Pons (tissue), 1 donor: ENCODE measurements at regions not wholly inside any gene's neighbourhood (a gene's known extent, or its start where the extent isn't known, plus 50 kb on each side); places are given as distances from the start of the nearest gene placed in this dataset.
"Not testable (repeated sequence)": the region's sequence is repeated elsewhere in the genome, so short reads cannot be mapped to it uniquely, and the experiment has no call there.

Experiments
- DNase-seq: peaks from one replicate; pipeline ENCODE4 v3.0.0-alpha.2; 2016; ENCODE audit warnings: low spot score

DNA sequence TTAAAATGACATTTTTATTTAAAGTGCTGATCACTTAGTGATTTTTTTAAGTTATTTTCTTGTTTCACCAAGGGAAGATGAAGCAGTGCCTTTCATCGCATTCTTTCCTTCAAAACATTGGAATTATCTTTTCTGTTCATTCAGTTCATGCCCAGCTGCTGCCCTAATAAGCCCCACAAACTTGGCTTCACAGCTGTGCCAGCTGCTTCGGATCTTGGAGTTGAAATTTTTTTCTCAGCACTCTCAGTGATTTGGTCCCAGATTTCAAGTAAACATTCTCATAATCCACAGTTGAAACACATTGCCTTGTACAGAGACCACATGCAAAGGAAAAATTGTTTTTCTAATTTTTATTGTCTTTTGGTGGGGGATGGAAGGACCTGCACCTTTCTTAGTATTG lies 353.3 kb upstream of the LRP1B start:
- DNase-seq = no peak

GRCh38 chr2:142483653-142484052 lies 352.8 kb upstream of the LRP1B start:
- no peak for DNase-seq

- DNase-seq = no peak
Observed at GRCh38 chr2:142478206-142478605, 347.4 kb upstream of the LRP1B start.

DNA sequence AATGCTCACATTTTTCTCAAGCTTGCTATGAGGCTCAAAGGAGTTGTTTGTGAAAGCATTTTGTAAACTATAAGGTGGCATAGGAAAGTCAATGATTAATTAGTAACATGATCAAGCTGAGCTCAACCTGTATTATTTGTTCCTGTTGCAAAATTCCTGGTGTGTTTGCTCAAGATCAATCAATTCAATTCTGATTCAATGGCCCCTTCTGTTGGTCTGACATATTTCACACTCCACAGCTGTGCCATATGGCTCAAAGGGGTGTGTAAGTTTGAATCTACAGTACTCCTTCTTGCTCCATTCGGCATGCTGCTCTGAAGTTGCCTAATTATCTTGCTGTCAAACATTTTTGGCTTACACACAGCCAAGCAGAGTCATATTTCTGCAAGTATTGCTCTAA lies 341.6 kb upstream of the LRP1B start:
- DNase-seq = peak; percentile 11

DNA sequence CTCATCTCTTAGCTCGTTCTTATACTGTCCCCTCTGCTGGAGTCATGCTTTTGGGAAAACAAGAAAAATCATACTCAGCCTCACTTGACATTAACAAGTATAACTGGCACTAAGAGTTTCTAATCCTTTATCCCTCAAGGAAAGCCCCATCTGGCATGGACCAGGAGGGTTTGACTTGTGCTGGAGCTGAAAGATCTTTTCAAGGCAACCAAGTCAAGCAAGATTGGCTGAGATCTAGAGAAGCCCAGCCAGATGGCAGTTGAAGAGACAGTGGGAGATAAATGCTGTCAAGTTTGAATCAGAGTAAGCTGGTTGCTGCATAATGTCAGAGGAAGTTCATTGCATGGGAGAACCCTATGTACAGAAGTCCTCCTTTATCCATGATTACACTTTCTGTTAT lies 336.5 kb upstream of the LRP1B start:
- no peak for DNase-seq

GRCh38 chr2:142463047-142463446 lies 332.2 kb upstream of the LRP1B start:
- no peak for DNase-seq

- DNase-seq = no peak
Observed at GRCh38 chr2:142462306-142462705, 331.5 kb upstream of the LRP1B start.

DNA sequence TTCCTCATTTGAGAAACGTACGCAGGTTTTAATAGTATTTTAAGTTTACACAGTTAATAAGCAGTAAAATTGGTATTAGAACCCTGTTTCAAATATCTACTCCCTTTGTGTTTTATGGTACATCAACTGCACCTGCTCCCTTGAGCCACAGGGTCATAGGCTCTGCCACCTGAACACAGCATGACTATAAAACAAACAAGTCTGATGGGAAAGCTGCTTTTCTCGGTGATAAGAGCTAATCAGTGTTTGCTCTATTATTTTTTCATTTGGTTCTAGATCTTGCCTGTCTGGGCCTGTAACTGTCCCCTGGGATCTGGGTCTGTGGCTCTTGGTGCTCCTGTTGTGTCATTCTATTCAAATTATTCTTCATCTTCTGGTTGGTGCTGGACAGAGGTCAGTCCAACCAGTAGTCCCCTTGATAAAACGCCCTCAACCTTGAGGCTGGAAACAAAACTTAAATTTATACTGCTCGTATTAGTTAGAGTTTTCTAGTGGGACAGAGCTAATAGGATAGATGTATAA lies 314.8 kb upstream of the LRP1B start:
- DNase-seq = no peak

DNA sequence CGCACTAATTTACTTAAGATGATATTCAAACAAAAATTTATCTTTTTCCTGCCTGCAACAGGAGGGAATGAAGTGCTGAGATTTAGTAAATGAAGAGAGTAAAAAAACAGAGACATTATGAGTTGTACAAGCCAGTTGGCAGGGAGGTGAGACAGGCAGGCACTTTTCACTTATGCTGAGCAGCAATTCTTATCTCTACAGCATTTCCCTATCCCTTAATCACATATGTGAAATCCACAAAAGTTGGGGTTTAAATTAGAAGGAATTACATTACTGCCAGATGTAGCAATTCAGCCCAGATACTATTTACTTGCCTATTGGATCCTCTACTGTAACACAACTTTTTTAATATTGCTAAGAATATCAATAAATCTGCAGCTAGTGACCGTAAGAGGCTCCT lies 314.2 kb upstream of the LRP1B start:
- no peak for DNase-seq

DNA sequence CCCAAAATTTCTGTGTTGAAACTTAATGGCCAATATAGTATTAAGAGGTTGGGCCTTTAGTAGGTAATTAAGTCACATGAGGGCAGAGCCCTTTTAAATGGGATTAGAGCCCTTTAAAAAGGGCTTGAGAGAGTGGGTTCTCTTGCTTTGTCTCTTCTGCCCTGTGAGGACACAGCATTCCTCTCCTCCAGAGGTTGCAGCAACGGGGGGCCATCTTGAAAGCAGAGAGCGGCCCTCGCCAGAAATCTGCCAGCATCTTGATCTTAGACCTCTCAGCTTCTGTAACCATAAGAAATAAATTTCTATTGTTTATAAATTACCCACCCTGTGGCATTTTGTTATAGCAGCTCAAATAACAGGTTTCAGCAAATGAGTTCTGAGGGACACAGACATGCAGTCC lies 305.0 kb upstream of the LRP1B start:
- DNase-seq = no peak

GRCh38 chr2:142426064-142426463 lies 295.2 kb upstream of the LRP1B start:
- no peak for DNase-seq

DNA sequence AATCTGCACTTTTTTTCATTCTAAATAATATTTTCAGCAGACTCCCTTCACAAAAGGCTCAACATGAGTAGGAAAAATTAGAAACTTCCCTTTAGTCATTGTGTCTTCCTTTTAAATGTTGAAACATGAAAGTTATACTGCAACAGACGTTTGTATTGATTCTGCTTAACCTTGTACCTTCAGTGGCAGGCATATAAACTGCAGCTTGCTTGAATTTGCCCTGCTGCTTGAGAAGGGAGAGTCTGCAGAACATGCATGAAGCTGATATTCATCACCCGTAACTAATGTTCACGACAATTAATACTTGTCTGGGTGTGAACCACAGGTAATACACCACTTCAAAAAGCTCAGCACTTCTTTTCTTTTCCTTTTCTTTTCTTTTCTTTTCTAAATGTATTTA lies 294.7 kb upstream of the LRP1B start:
- no peak for DNase-seq

DNA sequence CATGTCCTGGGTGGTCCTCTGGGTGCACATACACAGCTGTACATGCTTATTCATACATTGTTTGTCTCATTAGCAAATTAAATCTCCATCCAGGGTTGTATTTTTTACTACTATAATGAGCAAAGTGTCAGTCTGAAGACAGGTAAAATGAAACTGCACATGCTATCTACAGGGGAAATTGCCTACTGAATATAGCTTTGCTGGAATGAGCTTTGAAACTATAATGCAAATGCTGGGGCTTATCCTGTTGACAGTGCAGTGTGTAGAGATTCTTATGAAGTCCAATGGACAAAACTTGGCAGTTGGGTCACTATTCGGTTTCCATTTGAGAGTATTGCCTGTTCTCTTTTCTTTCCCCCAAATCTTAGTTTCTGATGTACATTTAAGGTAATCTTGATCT lies 292.8 kb upstream of the LRP1B start:
- no peak for DNase-seq

DNA sequence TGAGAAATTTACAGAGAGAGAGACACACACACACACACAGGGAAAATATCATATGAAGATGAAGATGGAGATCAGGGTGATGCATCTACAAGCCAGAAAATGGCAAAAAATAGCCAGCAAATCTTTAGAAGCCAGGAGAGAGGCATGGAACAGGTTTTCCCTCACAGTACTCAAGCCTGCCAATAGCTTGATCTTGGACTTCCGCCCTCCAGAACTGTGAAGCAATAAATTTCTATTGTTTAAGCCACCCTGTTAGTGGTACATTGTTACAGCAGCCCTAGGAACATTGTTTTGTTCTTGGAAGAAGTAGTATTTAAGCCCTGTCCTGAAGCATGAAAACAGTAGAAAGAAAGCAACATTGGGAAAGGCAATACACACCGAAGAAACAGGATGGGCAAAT lies 292.0 kb upstream of the LRP1B start:
- DNase-seq = no peak

DNA sequence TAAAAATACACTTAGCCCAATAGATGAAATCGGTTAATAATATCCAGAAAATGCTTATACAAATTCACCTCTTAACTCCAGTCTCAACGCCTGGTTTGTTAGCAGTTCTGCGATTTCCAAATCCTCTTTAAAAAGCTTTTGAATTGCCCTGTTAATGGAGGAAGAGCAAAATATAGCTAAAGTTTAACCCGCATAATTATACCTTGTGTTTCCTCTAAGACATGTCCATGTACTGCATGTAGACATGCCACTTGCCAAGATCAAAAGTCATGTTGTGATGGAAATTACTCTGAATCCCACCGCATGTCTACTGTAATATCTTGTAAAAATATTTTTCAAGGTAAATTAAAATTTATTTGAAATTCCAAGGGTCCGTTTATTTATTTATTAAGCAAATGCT lies 291.2 kb upstream of the LRP1B start:
- DNase-seq = no peak

GRCh38 chr2:142418699-142419098 lies 287.9 kb upstream of the LRP1B start:
- DNase-seq = not testable (repeated sequence)

GRCh38 chr2:142416996-142417395 lies 286.2 kb upstream of the LRP1B start:
- no peak for DNase-seq

GRCh38 chr2:142415461-142415860 lies 284.6 kb upstream of the LRP1B start:
- no peak for DNase-seq

- no peak for DNase-seq
Observed at GRCh38 chr2:142398212-142398611, 267.4 kb upstream of the LRP1B start.

- DNase-seq = no peak
Observed at GRCh38 chr2:142395291-142395690, 264.5 kb upstream of the LRP1B start.

DNA sequence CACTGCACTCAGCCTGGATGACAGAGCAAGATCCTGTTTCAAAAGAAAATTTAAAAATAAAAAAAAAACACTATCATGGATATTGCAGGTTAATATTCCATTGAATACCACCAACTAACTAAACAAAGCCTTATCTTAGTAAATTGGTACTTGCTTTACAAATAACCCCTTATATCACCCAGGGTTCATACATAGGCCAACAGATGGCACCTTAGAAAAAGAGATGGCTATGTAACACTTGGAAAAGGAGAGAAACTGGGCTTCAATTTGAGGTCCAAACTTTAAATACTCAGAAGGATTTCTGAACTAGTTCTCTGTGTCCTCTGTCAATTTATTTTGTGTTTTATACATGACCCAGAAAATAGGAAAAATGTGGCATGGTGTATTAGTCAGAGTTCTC lies 249.6 kb upstream of the LRP1B start:
- no peak for DNase-seq

DNA sequence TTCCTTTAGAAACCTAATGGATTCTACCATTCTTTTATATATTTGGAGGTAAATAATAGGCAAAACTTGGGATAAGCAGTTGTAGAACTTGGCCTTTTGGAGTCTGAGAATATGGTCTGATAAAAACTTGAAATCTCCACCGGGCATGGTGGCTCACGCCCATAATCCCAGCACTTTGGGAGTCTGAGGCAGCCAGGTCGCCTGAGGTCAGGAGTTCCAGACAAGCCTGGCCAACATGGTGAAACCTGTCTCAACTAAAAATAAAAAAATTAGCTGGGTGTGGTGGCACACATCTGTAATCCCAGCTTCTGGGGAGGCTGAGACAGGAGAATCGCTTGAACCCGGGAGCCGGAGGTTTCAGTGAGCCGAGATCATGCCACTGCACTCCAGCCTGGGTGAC lies 231.3 kb upstream of the LRP1B start:
- not testable (repeated sequence) for DNase-seq

DNA sequence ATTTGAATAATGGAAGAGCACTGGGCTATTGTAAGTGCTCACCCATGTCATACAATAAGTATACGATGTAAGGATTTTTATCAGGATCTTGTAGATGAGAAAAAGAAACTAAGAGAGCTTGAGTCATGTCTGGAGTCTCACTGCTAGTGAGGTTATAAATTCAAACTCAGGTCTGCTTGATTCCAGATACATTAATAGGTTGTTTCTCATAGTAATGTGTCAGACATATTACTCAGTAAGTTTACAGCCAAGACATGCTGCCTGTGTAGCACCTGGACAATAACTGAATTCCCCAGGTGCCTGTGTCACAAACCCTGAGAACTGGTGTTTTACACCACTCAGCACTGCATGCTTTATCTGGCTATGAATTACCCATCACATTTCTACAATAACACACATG lies 216.9 kb upstream of the LRP1B start:
- DNase-seq = no peak

DNA sequence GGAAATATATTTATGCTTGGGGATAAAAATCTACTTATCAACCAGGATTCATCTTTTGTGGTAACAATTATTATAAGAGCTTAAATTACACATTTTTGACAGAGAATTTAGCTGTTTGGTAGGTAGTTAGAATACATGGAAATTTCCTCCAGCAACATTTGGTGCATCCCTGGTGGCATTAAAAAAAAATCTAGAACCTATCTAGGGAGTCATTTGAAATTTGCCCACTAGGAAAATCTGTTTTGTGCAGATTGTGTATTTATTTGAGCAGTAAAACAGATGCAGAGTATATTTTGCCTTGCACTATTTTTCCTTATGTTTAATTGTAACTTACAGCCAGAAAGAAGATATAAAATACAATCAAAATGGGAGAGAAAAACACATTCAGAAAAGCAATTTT lies 208.4 kb upstream of the LRP1B start:
- no peak for DNase-seq

DNA sequence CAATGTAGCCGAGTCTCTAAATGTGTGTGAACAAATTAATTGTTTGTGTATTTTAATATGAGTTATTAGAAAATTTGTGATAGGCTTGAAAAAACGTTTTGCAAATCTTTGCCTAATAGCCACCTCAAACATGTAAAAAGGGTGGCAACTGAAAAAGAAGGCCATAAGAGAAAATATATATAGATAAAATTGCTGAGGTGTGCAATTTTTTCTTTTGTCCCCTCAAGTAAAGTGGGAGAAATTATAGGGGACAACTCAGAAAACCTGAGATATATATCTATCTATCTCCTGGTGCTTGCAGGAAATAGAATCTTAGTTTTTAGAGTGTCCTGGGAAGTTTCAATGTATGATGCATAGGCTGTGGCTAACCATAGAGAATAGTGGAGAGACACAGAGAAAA lies 201.4 kb upstream of the LRP1B start:
- DNase-seq = no peak
